HG03139 (cell line): ENCODE measurements at regions not wholly inside any gene's neighbourhood (a gene's known extent, or its start where the extent isn't known, plus 50 kb on each side); places are given as distances from the start of the nearest gene placed in this dataset.
"Not testable (repeated sequence)": the region's sequence is repeated elsewhere in the genome, so short reads cannot be mapped to it uniquely, and the experiment has no call there.

Source experiments
- ATAC-seq: cut with Tn5 transposase; IDR thresholded peaks from one replicate; pipeline ENCODE4 v1.9.1; 2021; ENCODE audit not compliant: unreplicated experiment

DNA sequence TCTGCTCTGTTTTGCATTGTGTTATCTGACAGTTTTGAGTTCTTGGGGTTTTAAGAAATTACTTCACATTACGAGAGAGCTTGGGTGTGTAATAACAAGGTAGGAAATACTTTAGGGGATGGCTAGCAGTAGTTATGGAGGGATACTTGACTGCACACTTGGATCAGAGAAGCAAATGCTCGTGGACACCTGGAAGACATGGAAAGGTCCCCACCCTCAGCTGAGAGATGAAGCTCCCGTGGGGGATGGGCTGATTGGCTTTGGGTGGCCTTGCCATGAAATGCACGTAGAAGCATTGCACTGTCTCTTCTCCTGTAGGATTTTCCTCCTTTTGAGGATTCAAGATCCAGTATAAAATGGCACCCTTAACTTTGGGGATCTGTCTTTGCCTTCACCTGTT is 61.5 kb upstream of the UNC93A start:
- no peak for ATAC-seq

DNA sequence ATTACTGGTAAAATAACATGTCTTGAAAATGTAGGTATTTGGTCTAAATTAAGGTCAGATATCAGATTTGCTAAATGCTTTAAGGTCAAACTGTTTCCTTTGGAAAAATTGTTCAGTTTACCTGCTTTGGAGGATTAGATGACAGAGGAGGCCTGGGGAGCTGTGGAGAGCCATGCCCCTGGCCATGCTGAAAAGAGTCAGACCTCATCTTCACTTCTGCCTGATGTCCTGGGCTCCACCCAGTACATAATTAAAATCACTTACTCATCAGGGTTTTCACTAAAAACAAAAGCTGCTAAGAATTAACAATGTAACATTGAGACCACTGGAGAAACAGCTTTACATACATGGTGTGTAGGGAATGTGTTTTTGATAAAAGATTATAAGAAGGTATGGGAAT is 60.8 kb upstream of the UNC93A start:
- no peak for ATAC-seq

DNA sequence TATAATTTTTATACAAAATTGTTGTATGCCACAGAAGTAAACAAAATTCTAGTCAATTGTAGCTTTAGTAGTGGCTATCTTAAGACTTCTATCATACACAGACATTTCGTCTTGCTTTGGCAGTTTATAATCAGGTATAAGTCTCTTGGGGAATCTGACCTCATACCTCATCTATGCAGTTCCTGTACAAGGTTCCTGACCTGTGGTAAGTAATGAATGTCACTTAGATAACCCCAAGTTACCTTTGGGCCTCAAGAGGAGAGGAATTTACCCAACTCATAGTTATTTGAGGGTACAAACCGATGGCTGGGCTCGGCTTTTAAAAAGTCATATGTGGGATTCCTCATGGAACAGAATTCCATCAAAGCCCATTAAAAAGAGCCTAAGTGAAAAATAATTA is 58.8 kb upstream of the UNC93A start:
- ATAC-seq = no peak

- ATAC-seq = no peak
Observed at GRCh38 chr6:167233490-167233889, 57.6 kb upstream of the UNC93A start.

- ATAC-seq = not testable (repeated sequence)
Observed at GRCh38 chr6:167234576-167234975, 56.5 kb upstream of the UNC93A start.

- no peak for ATAC-seq
Observed at GRCh38 chr6:167235005-167235404, 56.1 kb upstream of the UNC93A start.

DNA sequence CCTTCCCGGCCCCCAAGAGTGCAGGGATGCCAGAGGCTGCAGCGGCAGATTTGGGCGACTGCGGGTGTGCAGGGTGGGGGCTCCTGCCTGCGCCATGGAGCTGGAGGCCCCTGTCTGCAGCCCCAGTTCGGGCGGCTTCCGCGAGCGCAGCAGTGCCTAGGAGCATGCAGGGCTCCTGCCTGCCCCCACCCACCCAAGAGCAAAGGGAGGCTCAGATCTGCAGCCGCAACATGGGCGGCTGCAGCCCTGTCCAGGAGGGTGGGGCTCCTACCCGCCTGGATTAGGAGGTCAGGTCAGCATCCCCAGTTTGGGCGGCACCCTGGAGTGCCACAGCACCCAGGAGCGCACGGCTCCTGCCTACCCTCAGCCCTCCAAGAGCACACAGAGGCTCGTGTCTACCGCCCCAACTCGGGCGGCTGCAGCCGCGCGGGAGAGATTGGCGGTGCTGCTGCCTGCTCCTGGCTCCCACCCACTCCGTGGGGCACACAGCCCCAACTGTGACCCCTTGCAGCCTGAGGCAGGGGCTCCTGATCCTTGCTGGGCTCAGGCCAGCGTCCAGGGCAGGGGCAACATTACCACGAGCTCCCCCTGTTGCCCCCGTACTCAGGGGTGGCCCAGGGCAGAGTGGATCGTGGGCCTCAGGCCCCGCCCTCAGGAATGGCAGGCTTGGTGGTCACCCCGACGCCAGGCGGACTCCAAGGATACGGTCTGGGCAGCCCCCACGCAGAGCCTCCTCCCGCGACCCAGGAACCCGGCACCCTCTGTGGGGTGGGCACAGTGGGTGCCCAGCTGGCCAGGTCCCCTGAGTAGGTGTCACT is 55.5 kb upstream of the UNC93A start:
- no peak for ATAC-seq

GRCh38 chr6:167236239-167236571 is 54.9 kb upstream of the UNC93A start:
- no peak for ATAC-seq

- ATAC-seq = no peak
Observed at GRCh38 chr6:167237438-167238145, 53.5 kb upstream of the UNC93A start.

GRCh38 chr6:167238146-167238693 is 52.9 kb upstream of the UNC93A start:
- no peak for ATAC-seq

DNA sequence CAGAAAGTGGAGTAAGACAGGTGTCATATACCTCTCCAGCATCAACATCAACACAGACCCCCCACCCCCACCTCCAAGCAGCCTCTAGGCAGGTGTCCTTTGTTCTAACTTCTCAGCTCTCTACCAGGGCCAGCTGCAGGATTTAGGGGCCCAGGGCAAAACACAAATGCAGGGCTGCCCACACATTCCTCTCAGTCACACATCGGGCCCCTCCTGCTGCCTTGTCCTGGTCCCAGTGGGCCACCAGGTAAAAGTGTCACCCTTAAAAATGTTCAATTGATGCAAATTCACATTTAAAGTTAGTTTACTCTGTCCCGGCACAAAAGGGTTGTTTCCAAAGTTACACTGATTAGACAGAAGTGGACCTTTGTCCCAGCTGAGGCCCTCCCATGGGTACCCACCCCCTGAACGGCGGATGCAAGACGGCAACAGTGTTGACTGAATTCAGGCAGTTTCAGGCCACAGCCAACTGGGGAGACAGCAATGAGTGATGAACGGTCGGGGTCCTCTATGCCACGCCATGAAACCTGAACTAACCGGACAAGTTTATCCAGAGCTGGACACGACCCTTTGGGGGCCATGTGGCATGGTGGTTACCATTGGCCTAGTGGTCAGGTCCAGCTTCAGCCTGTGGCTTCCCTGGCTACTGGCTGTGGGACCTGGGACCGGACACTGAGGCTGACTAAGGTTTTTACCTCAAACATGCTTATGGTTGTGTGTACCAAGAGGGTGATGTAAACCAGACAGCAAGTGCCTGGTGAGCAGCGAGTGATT is 52.2 kb upstream of the UNC93A start:
- no peak for ATAC-seq

GRCh38 chr6:167239470-167239869 is 51.6 kb upstream of the UNC93A start:
- not testable (repeated sequence) for ATAC-seq

DNA sequence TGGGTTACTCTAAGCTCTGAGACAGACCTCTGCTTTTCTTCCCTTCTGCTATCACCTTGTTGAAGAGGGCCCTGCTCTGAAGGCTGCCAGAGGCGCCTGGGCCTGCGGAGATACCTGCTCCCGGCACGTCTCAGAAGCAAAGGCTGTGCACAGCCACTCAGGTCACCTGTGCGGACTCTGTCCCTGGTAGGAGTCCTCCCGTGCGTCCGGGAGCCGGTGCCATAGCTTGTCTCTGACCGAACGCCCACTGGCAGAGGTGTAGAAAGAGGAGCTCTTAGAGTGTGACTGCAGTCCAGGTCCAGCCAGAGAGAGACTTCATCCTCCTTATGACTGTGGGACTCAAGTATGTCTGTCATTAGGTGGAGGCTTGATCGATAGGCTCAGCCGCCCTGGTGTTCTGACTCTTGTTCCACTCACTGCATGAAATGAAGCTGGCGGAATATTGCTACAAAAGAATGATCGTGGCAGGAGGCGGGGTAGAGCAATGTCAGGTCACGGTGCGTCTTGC is 51.0 kb upstream of the UNC93A start:
- ATAC-seq = no peak
